GM12875 (cell line): ENCODE measurements at regions not wholly inside any gene's neighbourhood (a gene's known extent, or its start where the extent isn't known, plus 50 kb on each side); places are given as distances from the start of the nearest gene placed in this dataset.
"Not testable (repeated sequence)": the region's sequence is repeated elsewhere in the genome, so short reads cannot be mapped to it uniquely, and the experiment has no call there.

ENCODE experiments used
- H3K4me3 ChIP-seq: one replicate; pipeline ENCODE4 v1.5.1; 2011; ENCODE audit warnings: low read depth, low read length, control low read depth
- TF ChIP-seq, protein P1 (sequence below): IDR thresholded peaks from 2 replicates; pipeline ENCODE4 v1.5.1; 2011; ENCODE audit warnings: low read depth, mild to moderate bottlenecking, control low read depth, inconsistent platforms, low read length, moderate library complexity, borderline replicate concordance; ENCODE audit not compliant: insufficient read depth

DNA sequence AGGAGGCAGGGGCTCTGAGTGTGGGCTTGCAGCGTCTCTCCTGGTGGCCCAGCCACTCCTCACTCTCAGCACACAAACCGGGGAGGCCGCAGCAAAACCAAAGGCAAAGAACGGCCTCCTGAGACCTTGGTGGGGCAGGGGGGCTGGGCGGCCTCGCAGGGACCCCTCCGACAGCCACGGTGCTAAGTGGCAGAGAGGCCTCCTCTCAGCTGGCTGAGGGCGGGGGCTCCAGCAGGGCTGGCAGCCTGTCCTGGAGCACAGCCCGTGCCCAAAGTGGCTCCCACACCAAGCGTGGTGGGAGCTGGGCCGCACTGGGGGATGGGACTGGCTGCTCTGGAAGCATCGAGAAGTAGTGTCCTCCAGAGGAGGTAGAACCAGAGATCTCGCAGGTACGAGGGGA lies 334.4 kb downstream of the QKI start:
- TF ChIP-seq, protein P1, sequence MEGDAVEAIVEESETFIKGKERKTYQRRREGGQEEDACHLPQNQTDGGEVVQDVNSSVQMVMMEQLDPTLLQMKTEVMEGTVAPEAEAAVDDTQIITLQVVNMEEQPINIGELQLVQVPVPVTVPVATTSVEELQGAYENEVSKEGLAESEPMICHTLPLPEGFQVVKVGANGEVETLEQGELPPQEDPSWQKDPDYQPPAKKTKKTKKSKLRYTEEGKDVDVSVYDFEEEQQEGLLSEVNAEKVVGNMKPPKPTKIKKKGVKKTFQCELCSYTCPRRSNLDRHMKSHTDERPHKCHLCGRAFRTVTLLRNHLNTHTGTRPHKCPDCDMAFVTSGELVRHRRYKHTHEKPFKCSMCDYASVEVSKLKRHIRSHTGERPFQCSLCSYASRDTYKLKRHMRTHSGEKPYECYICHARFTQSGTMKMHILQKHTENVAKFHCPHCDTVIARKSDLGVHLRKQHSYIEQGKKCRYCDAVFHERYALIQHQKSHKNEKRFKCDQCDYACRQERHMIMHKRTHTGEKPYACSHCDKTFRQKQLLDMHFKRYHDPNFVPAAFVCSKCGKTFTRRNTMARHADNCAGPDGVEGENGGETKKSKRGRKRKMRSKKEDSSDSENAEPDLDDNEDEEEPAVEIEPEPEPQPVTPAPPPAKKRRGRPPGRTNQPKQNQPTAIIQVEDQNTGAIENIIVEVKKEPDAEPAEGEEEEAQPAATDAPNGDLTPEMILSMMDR = no peak
- no peak overlapping the region for H3K4me3 ChIP-seq

DNA sequence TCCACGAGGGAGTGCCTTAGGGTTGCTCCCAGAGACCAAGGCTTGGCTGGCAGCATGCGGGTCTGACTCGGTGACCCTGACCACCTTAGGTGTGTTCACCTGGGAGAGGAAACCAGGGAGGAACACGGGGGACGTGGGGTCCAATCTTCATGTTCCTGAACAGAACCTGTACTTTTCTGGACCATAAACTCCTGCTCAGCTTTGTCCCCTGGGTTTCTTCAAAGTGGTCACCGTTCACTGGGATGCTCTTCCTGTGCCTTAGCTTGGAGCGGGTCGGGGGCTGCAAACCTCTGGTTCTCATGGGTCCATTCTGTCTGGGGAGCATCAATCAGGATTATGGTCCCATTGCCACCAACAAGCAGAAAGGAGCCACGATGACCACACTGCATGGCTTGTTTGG lies 333.5 kb downstream of the QKI start:
- H3K4me3 ChIP-seq = no peak overlapping the region
- TF ChIP-seq, protein P1 = no peak

DNA sequence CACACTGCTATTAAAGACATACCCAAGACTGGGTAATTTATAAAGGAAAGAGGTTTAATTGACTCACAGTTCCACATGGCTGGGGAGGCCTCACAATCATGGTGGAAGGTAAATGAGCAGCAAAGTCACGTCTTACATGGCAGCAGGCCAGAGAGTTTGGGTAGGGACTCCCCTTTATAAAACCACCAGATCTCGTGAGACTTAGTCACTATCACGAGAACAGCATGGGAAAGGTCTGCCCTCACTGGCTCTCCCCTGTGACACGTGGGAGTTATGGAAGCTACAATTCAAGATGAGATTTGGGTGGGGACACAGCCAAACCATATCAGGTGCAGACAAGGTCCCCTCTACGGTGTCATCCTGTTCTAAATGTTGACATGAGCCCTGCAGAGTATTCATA lies 332.5 kb downstream of the QKI start:
- H3K4me3 ChIP-seq = not testable (repeated sequence)

DNA sequence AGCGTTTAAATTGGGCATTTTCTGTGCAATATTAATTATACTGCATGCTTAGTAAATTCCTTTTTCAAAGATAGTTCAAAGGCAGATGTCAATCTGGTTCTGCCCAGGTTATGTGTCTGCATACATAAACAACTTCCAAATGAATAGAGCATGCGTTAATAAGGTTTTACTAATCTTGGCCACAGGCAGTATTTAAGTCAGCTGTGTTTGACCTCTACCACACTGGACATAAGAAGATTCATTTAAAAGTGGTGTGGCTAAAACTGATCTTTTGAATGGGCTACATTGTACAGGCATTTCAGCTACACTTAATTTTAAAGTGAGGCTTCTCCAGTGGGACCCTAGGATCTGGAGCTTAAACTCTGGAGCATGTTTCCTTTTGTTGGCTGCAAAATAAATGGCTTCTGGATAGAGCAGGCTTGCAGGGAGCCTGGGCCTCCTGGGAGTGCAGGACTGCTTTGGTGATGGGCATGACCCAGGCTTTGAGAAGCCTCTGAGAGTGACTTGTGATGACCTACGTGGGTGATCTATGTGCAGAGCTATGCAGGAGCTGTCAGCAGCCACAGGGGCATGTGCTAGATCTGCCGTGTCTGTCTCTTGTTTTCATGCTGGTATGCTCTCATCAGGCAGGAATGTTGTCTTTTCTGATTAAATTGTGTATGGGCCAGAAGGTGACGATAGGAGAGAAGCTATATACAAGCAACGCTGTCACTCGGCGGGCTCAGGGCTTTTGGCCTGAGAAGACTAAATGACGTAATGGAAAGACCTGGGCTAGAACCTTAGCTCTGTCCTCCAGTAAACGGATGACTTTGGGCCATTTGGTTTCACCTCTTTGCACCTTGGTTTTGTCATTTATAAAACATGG lies 331.2 kb downstream of the QKI start:
- no peak overlapping the region for H3K4me3 ChIP-seq
- TF ChIP-seq, protein P1 = no peak

DNA sequence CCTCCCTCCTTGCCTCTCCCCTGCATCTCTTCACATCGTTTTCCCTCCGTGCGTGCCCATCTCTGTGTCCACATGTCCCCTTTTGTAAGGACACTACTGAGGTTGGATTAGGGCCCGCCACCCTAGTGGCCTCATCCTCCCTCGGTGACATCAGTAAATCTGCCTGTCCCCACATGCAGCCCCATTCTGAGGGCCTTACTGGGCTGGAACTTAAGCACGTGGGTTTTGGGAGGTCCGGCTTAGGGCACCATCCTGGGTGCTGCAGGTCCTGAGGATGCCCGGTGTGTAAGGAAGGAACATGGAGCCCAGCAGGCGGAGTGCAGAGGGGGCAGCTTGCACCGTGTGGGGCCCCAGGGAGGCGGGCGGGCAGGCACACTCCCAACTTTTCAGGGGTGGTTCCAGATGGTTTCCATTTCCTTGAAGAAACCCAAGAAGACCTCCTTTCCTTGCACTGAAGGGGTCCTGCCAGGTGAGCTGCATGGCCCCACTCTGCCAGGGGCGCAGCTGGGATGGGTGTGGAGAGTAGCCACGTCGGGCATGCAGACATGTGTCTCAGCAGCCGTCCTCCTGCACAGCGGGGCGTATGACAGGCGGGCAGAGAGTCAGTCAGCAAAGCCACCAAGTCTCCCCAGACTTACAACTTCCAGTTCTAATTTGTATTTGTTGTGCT lies 329.9 kb downstream of the QKI start:
- no peak overlapping the region for H3K4me3 ChIP-seq
- TF ChIP-seq, protein P1 = no peak

DNA sequence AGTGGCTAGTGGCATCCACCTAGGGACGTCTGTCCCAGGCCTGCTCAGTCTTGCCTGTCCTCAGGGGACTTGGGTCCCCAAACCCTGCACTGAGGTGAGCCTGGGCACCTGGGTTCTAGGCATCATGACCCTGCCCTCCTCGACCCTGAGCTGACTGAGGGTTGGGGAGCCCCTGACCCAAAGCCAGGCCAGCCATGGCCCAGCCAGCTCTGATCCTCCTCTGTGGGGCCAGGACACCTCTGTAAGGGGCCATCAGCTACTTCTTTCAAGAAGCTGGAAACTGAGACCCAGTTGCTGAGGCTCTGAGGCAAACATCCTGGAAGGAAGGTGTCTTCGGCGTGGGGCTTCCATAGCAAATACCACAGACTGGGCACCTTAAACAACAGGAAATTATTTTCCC lies 329.3 kb downstream of the QKI start:
- H3K4me3 ChIP-seq = no peak overlapping the region
- TF ChIP-seq, protein P1 = no peak

DNA sequence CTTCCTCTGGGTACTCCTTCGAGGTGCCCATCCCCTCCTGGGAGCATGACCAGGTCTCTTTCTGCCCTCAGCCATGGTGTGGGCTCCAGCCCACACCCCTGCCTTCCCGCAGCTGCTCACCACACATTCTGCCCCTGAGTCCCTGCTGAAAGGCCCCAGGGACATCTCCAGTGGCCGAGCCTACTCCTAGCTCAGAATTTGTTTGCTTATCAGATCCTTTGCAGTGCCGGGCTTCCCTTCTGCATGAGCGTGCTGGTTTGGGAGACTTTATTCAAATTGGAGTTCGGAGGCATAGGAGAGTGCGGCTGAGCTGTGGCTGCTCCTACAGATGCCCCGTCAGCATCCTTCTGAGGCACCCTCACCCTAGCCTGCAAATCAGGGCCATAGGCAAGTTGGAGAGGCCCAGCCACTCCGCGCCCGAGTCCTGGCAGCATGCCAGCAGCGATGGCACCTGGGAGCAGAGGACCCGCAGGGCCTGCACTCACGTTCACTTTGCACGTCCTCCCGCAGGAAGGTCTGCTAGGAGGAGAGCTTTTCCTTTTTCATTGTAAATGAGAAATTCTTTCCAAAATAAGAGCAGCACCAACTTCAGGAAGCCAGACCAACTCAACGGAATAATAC lies 327.3 kb downstream of the QKI start:
- TF ChIP-seq, protein P1 = no peak
- H3K4me3 ChIP-seq = no peak overlapping the region
